SK-N-SH (cell line): ENCODE measurements at regions not wholly inside any gene's neighbourhood (a gene's known extent, or its start where the extent isn't known, plus 50 kb on each side); places are given as distances from the start of the nearest gene placed in this dataset.

ENCODE experiments used
- EP300 ChIP-seq, 2 experiments: IDR thresholded peaks; 2 replicates each; pipeline versions ENCODE4 v1.4.0 to v1.6.1; 2012; ENCODE audit warnings: borderline replicate concordance in 1 of 2, low read depth in 1 of 2, low read length in 1 of 2
- FOSL2 ChIP-seq: IDR thresholded peaks from 2 replicates; pipeline ENCODE4 v1.4.0; 2012; ENCODE audit warnings: low read depth, mild to moderate bottlenecking, moderate library complexity, borderline replicate concordance

DNA sequence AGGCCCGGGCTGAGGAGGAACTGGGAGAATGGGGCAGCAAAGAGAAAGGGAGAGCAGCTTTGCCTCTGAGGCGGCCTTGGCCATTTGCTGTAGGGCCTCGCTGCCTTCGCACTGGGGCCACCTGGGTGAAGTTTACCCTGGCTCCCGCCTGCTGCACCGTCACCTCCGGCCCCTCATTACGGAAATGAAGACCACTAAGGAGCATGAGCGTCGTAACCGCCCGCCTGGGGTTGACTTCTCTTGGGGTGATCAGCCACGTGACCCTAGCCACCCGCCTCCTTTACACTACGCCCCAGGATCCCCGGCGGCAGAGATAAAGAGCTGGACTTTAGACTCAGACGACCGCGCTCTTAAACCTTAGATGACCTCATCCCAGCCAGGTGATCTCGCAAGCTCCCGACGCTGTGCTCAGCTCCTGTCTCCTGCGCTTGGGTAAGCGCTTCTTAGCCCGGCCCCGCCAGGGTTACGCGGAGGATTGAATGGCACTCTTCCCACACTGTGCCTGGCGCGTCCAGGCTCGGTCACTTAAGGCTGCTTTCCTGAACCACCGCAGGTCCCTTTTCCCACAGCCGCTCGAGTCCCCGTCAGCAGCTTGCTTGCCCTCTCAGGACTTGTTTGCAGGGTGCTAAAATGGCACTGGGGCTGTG lies 107.9 kb upstream of the LARP1 start:
- TF ChIP-seq FOSL2 (no peak), EP300 (IDR thresholded peaks at IDR 0.05; ENCODE audit: borderline replicate concordance in 1 of 2, low read depth in 1 of 2, low read length in 1 of 2) (no peak)
